HG03135 (cell line): ENCODE measurements at regions not wholly inside any gene's neighbourhood (a gene's known extent, or its start where the extent isn't known, plus 50 kb on each side); places are given as distances from the start of the nearest gene placed in this dataset.
A peak's percentile ranks its signal among the peaks of the same experiment; 100 is the strongest.
"Not testable (repeated sequence)": the region's sequence is repeated elsewhere in the genome, so short reads cannot be mapped to it uniquely, and the experiment has no call there.

Experiments
- ATAC-seq: cut with Tn5 transposase; IDR thresholded peaks from one replicate; pipeline ENCODE4 v1.9.1; 2021; ENCODE audit warnings: mild to moderate bottlenecking, moderate library complexity; ENCODE audit not compliant: unreplicated experiment

DNA sequence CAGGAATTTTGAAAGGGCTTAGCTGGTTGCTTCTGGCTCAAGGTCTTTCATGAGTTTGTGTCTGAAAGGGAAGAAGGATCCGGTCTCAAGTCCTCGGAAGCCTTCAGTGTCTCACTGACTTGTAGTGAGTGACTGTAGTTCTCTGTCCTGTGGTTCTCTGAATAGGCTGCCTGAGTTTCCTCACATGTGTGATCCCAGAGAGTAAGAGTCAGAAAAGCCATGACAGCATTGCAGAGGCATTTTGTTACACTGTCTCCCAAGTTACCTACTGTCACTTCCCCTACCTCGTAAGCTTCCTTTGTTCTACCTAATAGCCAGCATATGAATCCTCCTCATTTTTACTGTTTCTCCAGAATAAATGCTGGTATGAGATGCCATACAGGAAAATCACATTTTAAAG, 709.1 kb upstream of the CHAC2 start:
- no peak for ATAC-seq

DNA sequence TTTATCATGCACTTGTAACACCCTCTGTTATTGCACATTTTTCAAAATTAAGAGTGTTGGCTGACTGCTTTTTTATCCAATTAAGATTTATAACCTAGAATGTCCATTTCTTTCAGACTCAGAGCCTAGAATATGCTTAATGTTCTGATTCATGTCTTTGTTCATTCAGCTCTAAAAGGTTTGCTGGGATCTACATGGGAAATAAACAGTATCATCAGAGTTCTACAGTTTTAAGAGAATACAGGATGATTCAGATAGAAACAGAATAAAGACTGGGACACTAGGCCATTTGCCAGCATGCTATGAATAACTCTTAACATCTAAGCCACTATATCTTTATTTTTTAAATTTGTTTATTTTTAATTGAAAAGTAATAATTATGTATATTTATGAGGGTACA, 713.7 kb upstream of the CHAC2 start:
- no peak for ATAC-seq

DNA sequence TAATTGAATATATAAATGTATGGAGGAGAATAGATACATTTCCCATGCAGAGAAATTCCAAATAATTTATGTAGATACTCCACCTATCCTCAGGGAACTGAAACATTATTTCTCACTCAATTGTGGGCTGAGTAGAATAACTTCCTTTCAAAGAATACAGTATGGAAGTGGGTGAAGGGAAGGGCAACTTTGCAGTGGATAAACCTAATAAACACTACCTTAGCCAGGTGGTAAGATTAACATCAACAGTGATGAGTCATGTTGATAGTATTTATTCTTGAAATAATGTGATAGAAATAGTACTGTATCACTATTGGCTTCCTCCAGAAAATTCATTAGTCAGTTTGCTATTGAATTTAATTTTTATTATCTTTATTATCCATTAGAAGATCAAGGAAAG, 716.4 kb upstream of the CHAC2 start:
- ATAC-seq: no peak

DNA sequence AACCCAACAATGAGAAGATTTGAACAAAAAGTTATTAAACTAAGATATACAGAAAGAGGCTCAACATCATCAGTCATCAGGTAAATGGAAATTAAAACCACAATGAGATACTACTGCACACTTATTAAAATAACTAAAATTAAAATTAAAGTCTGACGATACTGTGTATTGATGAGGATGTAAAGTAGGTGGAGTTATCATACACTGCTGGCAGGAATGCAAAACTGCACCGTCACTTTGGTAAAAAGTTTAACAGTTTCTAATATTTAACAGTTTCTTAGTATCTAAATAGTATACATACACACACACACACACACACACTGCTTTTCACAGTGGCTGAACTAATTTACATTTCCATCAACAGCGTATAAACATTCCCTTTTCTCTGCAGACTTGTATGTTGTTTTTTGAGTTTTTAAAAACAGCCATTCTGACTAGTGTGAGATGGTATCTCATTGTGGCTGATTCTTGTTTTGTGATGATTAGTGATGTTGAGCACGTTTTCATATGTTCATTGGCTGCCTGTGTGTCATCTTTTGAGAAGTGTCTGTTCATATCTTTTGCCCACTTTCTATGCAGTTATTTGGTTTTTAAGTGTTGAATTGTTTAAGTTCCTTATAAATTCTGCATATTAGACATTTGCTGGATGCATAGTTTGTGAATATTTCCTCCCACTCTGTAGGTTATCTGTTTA, 726.9 kb upstream of the CHAC2 start:
- ATAC-seq: no peak

DNA sequence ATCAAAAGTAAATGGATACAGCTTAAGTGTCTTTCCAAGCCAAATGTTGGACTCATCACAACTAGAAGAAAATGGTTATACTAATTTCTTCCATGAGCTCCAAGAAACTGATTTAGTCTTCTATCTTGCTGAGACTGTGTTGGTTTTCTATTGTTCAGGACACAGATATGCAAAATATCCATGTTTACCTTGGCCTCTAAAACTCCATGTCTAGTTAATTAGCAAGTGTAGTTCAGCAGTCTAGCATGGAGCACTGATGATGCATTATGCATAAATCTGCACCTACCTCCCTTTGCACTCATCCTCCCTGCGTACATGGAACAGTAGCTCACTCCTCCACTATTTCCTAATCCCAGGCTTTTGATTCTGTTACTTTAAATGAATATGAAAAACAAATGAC, 731.4 kb upstream of the CHAC2 start:
- ATAC-seq: no peak

DNA sequence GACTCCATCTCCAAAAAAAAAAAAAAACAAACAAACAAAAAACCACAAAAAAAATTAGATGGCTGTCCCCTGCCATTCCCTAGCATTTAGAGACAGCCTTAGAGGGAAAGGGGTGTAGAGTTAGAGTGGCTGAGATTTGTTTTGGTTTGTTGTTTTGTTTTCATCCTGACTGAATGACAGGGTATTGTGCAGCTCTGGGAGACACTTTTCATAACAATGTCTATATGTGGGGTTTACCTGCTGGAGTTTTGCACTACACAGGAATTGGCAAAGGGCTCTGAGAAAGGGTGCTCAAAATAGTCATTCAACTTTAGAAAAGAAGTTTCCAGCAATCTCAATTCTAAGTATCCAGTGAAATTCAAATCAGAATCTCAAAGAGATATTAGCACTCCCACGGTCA, 732.5 kb upstream of the CHAC2 start:
- no peak for ATAC-seq

DNA sequence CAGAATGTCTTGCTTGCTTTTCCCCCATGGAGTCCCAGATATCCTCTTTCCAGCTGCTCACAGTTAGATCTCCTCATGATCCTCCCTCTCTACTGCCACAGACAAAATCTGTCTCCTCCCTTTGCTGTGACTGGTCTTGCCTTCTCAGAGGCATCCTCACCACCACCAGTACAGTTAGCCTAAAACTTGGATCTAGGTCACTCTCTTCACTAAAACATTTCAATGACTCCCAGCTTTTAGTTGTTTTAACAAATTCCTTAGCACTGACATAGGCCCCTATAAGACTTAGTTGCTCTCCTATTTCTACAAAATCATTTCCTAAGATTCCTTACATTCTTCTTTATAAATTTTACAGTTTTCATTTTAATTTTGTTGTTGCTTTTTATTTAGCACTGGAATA, 734.2 kb upstream of the CHAC2 start:
- ATAC-seq: no peak

DNA sequence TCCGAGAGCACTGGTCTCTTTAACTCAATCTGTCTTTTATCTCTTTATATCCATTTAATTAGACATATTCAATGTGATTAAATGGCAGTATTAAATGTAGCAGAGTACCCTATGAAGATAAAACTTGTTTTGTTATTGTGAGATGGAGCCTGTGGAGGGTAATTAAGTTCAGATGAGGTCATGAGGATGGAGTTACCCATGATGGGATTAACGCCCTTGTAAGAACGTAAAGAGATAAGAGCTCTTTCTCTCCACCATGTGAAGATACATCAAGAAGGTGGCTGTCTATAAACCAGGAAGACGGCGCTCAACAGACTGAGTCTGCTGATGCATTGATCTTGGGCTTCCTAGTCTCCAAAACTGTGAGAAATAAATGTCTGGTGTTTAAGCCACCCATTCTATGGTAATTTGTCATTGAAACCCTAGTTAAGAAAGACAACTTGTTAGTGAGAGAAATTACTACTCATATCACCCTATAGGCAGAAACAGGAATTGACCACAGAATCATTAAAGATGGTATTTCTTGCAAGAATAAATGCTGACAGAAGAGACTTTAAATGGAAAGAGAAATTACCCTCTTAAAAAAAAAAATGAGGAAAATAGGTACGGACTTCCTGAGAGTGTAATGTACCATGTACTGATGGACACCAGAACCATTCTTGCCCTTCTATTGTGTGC, 738.7 kb upstream of the CHAC2 start:
- no peak for ATAC-seq

DNA sequence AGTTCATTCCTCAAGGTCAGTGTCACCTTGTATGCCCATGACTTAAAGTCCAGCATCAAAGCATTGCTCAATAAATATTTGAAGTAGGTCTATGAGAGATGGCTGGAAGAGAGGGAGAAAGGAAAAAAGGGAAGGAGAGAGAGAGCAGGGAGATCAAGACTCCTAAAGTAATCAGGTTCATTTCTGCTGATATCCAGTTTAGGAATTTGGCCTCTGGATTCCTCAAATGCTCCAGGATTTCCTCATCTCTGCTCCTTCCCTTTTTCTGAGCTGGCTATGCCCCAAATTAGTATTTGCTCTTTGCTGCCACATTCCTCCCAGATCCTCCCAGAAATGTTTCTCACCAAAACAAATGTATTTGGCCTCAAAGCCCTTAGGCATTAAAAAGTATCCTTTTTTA, 739.4 kb upstream of the CHAC2 start:
- no peak for ATAC-seq

DNA sequence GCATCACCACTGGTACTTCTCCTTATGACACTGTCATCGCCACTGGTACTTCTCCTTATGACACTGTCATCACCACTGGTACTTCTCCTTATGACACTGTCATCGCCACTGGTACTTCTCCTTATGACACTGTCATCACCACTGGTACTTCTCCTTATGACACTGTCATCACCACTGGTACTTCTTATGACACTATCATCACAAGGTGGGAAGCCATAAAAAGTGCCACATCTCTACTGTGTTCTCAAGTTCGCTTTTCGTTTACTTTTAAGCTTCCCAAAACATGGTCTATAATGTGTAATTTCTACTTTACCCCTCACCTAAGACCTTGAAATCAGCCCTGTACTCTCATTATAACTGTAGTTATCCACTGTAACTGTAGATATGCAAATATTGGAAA, 745.4 kb upstream of the CHAC2 start:
- ATAC-seq: not testable (repeated sequence)

DNA sequence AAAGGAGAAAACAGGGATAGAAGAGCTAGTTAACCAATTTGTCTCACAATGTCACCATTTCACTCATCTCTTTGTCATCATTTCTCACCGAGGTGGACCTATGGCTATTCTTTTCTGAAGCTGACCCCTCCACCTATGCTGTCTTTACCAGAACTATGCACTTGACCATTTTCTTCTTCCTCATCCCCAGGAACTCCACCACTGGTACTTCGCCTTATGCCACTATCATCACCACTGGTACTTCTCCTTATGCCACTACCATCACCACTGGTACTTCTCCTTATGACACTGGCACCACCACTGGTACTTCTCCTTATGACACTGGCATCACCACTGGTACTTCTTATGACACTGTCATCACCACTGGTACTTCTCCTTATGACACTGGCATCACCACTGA, 745.8 kb upstream of the CHAC2 start:
- ATAC-seq: no peak

DNA sequence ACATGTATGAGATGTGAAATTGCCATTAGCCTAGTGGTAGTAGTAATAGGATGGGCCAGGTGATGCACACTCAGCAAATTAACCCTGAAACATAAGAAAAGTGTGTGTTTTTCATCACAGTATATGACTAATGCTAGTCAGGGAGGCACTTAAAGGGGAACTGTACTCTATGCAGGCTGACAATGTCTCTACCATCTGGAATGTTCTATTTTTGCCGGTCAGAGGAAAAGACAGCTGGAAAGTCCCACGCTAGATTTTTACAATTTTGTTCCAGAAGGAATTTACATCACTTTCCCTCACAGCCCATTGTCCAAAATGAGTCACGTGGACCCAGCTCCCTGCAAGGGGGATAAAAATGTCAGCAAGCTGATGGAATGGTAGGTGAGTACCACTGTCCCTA, 746.3 kb upstream of the CHAC2 start:
- ATAC-seq: no peak

DNA sequence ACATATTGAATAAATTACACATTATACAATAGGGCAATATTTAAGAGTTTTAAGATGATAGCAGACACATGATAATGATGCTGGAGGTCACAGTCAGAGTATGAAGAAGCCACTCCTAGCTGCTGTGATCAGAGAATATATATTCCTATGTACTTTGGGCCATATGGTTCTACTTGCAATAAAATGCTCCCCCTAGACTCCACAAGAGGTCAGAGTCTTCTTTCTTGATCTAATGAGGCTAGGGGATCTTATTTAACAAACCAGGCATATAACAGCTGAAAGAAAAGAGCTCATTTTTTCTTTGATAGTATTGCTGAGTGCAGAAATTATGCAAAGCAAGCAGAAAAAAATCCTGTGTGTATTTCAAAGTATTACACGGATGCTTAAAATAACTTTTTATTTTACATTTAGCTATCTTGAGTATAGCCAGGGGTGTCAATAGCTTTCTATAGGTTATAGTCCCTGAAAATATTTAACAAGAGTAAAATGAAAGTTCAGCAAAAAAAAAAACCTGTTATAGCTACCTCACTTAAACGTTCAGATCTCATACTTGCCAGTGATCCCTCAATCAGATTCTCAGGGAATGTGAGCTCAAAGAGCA, 748.7 kb upstream of the CHAC2 start:
- no peak for ATAC-seq

DNA sequence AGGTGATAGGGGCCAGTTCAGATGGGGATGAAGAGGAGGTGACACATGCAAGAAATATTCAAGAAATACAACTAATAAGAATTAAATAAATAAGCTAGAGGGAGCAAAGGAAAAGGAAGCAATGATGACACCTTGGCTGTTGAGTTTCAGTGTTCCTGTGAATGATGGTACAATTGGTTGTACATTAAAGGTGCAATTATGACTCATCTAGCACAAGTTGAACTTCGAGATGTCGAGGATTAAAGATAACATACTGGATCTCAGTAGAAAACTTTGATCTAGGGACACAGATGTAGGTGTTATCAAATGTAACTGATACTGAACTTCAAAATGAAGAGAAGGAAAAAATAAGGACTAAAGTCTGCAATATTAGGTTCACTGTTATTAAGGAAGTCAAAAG, 760.6 kb upstream of the CHAC2 start:
- ATAC-seq: no peak

DNA sequence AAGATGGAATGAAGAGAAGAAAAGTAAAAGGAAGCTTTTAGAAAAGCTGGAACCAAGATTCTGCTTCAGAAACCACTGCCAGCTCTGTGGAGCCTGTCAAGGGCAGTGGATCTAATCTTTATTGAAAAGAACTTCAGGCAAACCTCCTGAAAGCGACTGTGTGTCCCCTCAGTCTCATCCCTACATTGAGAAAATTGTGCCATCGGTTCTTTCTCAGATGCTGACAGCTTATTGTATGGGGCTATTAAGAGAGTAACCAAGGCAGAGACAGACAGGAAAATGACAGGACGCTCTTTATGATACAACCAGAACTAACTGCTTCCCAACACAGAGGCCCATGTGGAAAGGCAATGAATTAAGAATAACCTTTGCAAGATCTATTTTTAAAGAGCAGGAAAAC, 763.2 kb upstream of the CHAC2 start:
- ATAC-seq: no peak

DNA sequence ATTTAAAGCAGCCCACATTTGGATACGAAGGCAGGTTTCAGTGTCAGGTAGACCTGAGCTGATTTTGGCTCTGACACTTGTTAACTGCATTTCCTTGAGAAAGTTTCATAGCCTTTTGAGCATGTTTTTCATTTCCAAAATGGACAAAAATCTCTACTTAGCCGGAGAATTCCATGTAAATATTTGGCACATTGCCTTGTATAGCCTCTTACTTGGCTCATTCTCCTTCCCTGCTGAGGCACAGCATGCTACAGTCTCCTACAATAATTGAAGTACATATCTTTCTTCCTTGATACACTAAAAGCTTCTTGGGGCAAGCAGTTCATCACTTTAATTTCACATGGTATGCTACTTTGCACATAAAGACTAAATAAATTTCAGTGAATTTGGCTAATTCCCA, 772.2 kb upstream of the CHAC2 start:
- ATAC-seq: no peak

DNA sequence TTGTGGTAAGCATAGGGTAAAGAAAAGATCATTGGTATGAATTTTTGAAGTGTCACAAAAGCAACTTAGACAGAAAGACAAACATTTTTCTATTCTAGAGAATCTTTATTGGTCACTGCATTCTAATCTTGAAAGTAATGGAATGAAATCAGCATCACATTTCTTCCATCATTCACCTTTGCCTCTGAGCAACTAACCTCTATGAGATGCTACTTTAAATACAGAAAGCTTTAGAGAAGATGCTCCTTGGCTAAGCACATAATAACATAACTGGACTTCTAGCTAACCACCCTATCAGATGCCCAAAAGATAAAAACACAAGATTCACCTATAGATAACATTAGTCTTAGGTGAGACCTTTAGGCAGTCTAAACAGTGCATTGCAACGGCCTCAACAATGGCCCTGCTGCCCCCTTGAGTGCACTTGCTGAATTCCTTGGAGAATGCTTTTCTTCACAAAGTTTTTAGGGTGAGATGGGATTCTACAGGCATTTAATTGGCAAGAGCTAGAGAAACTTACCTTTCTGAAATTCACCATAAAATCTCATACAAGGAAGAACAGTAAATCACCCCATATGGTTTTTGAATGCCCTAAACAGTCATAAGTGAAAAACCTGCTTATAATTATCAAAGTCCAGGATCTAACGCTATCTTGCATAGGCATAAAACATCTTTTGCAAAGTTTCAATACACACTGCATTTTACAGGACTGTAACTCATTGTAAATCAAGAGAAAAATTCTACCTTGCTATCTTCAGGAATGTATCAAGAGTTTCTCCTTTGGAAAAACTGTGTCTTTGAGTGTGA, 791.3 kb upstream of the CHAC2 start:
- ATAC-seq: peak; percentile 62

DNA sequence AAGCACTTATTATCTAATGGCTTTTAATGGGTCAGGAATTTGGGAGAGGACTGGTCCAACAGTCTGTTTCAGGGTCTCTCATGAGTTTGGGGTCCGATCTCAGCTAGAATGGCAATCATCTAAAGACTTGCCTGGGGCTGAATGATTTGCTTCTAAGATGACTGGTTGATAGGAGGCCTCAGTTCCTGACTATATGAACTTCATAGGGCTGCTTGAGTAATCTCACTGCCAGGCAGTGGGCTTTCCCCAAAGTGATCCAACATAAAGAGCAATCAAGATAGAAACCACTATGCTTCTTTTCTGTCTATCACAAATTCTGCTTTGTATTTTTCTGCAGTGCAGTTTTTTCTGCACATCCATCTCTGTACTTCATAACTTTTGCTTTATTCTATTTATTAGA, 793.5 kb upstream of the CHAC2 start:
- no peak for ATAC-seq

DNA sequence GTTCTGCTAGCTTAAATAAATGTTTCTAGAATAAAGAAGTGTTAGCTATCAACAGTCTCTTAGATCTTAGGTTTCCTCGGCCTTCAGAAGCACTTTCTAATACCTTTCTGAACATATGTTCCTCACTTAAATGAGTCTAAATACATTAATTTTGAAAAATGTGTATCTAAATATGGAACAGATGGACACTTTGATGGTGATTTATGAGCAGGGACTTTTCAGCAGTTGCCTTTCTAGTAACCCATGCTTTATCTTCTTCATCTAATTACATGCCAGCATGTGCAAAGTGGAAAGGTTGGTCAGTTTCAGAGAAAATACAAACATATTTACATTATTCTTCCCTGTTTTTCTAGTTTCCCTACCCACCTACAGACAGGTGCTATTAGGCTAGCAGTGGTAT, 797.0 kb upstream of the CHAC2 start:
- ATAC-seq: no peak

DNA sequence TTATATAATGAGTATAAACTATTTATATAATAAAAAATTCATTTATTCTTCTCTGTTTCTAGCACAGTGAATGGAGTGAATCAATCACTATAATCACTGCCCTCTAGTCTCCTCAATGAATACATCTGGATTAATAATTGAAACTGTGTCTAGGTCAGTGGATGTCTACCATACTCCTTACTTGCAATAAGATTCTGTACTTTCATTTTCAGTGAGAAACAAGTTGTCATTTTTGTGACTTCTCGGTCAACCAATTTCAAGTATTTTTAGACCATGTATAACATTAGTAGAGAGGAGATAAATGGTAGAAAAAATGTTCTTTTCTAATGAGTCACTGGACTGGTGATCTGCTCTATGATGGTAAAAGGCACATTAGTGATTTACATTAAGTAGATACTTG, 799.6 kb upstream of the CHAC2 start:
- no peak for ATAC-seq

DNA sequence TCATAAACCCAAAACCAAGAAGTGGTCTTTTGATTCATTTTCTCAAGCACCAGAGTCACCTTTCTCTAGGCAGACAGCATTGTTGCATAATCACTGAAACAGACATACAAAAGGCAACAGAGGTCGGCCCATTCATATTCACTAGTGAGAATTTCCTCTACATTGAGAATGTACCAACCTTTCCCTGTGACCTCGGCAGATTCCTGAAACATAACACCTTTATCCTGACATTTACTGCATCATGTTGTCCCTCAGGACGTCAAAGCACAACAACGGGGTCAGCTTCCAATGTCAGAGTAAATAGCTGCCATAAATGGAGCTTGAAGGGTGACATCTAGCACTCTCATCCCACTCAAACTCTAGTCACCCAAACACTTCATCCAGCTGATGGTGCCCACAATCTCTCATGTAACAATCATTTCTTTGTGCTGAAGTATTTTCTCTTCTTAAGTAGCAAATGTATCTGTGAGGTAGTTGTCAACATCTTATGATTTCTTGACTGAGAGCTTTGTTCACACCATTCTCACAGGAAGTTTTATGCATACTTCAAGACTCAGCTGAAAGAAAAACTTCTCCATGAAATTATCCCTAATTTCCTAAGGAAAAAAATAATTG, 802.6 kb upstream of the CHAC2 start:
- no peak for ATAC-seq
